Gastrocnemius medialis (tissue), 4 donors: ENCODE measurements at regions not wholly inside any gene's neighbourhood (a gene's known extent, or its start where the extent isn't known, plus 50 kb on each side); places are given as distances from the start of the nearest gene placed in this dataset.

Experiments used
- ATAC-seq, 2 donors: fragments of 150-250 bp; one replicate each; pipeline ENCODE4 v1.9.1; 2016
- DNase-seq, 2 donors: peaks; one replicate each; pipeline ENCODE4 v3.0.0-alpha.2; 2019
- H3K27ac ChIP-seq, 4 donors: fragments of 200-600 bp; sonication (generic); 1 replicate in 1 of 4; 2 replicates in 3 of 4; pipeline ENCODE4 v1.5.1; 2016 to 2018; ENCODE audit warnings: mild to moderate bottlenecking in 2 of 4, moderate library complexity in 1 of 4
- H3K27me3 ChIP-seq, 3 donors: fragments of 200-600 bp; sonication (generic) in 2 of 3; 1 replicate in 1 of 3; 2 replicates in 2 of 3; pipeline versions ENCODE4 v1.5.1 to v1.6.0; 2016 to 2019; ENCODE audit warnings: mild to moderate bottlenecking in 1 of 3, moderate library complexity in 1 of 3
- H3K36me3 ChIP-seq, 2 donors: fragments of 200-600 bp; sonication (generic) in 1 of 2; one replicate each; pipeline ENCODE4 v1.5.1; 2017 to 2018
- H3K4me1 ChIP-seq, 2 donors: fragments of 200-600 bp; sonication (generic) in 1 of 2; one replicate each; pipeline ENCODE4 v1.5.1; 2016 to 2017; ENCODE audit warnings: mild to moderate bottlenecking in 2 of 2
- H3K4me3 ChIP-seq, 4 donors: fragments of 200-600 bp; sonication (generic) in 3 of 4; 1 replicate in 1 of 4; 2 replicates in 3 of 4; pipeline ENCODE4 v1.5.1; 2016 to 2019; ENCODE audit warnings: mild to moderate bottlenecking in 2 of 4
- H3K9me3 ChIP-seq, 3 donors: fragments of 200-600 bp; sonication (generic) in 2 of 3; 1 replicate in 1 of 3; 2 replicates in 2 of 3; pipeline ENCODE4 v1.5.1; 2016 to 2019
- POLR2A ChIP-seq, 2 donors: fragments of 450-650 bp; IDR thresholded peaks; one replicate each; pipeline ENCODE4 v1.6.1; 2017; ENCODE audit warnings: antibody characterized with exemption in 2 of 2, mild to moderate bottlenecking in 2 of 2, moderate library complexity in 2 of 2
- in situ Hi-C, 4 donors: fragments of 200-750 bp; cut with MboI; loops; one replicate each; pipeline versions ENCODE4 v1.15.0 to v1.8.0; 2017; ENCODE audit warnings: low sequenced_read_pairs in 4 of 4
- intact Hi-C: fragments of 100-400 bp; cut with DNase I; formaldehyde crosslinking; loops from one replicate; pipeline ENCODE4 v1.15.1; 2023; ENCODE audit warnings: low total_unique reads
- TF ChIP-seq, protein P1 (sequence below), 5 experiments: fragments of 450-650 bp in 3 of 5; fragments of 200-600 bp in 2 of 5; sonication (generic) in 2 of 5; IDR thresholded peaks in 4 of 5; conservative IDR thresholded peaks in 1 of 5; 1 replicate in 4 of 5; 2 replicates in 1 of 5; pipeline ENCODE4 v1.5.1; 2016 to 2019; ENCODE audit warnings: antibody characterized with exemption in 5 of 5, mild to moderate bottlenecking in 3 of 5, moderate library complexity in 3 of 5

DNA sequence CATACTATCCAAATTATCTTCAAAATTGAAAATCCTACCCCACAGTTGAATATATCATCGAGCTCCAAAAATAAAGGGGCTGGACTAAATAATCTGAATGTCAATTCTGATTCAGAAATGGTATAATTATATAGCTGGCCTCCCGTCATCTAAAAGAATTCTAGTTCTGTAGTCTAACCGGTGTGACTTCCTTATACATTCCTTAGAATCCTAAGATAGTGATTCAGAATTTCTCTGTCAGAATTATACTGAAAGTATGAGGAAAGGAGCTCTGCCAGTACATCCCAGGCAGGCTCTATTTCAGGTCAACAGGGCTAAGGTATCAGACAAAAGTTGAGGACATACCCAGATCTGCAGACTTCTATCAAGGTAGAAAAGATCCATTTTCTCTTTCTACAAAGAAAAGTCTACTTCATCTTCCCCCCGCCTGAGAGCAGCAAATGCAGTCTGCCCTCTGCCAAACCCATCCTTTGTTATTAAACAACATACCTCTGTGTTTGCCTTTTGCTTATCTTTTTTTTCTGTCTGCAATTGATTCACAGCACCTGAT, 128.5 kb downstream of the METTL4 start:
- Histone ChIP-seq H3K9me3 (no peaks in the 10 kb centered on the region), H3K4me1 (no peaks in the 10 kb centered on the region), H3K4me3 (no peak overlapping the region), H3K27me3 (no peaks in the 10 kb centered on the region), H3K27ac (no peak overlapping the region), H3K36me3 (no peaks in the 10 kb centered on the region)
- intact Hi-C loops (no loop called here), in situ Hi-C loops (no loop called here)
- ATAC-seq (no peak), DNase-seq (no peak)
- no peak for TF ChIP-seq POLR2A (IDR thresholded peaks at IDR 0.05)
- TF ChIP-seq, protein P1, sequence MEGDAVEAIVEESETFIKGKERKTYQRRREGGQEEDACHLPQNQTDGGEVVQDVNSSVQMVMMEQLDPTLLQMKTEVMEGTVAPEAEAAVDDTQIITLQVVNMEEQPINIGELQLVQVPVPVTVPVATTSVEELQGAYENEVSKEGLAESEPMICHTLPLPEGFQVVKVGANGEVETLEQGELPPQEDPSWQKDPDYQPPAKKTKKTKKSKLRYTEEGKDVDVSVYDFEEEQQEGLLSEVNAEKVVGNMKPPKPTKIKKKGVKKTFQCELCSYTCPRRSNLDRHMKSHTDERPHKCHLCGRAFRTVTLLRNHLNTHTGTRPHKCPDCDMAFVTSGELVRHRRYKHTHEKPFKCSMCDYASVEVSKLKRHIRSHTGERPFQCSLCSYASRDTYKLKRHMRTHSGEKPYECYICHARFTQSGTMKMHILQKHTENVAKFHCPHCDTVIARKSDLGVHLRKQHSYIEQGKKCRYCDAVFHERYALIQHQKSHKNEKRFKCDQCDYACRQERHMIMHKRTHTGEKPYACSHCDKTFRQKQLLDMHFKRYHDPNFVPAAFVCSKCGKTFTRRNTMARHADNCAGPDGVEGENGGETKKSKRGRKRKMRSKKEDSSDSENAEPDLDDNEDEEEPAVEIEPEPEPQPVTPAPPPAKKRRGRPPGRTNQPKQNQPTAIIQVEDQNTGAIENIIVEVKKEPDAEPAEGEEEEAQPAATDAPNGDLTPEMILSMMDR (IDR thresholded peaks at IDR 0.05 in 4 of 5, conservative IDR thresholded peaks at IDR 0.05 in 1 of 5) = no peak

DNA sequence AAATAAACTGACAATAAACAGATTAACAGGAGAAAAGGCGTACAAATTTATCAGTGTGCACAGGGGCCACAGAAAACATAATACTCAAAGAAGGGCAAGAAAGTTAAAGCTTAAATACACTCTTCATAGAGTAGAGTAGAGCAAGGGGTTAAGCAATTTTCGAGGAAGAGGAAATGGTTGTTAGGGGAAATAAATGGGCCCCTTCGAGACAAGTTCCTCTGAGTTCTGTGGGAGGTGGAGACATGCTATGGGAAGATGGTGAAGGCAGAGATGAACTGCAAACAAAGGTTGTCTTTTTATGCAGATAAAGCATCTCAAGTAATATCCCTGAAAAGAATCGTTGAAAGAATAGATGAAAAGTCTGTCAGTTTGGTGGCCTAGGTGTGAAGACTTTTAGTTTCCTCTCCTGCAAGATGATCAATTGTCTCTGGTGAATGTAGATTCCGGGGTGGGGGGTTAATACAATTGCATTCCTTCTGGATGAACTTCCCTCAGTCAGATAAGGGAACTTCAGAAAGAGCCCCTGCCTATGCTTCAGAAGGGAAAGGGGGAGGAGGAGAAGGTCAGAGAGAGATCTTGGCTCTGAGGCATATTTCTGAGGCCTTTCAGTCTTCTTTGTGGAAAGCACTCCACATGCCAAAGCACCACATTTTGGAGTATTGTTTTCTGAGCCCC, 127.0 kb downstream of the METTL4 start:
- DNase-seq (no peak), ATAC-seq (no peak)
- Histone ChIP-seq H3K36me3 (no peaks in the 10 kb centered on the region), H3K9me3 (no peaks in the 10 kb centered on the region), H3K27me3 (no peaks in the 10 kb centered on the region), H3K4me3 (no peak overlapping the region), H3K27ac (no peak overlapping the region), H3K4me1 (no peaks in the 10 kb centered on the region)
- TF ChIP-seq POLR2A (IDR thresholded peaks at IDR 0.05) = no peak
- TF ChIP-seq, protein P1 (IDR thresholded peaks at IDR 0.05 in 4 of 5, conservative IDR thresholded peaks at IDR 0.05 in 1 of 5) = no peak
- in situ Hi-C loops (no loop called here), intact Hi-C loops (no loop called here)

DNA sequence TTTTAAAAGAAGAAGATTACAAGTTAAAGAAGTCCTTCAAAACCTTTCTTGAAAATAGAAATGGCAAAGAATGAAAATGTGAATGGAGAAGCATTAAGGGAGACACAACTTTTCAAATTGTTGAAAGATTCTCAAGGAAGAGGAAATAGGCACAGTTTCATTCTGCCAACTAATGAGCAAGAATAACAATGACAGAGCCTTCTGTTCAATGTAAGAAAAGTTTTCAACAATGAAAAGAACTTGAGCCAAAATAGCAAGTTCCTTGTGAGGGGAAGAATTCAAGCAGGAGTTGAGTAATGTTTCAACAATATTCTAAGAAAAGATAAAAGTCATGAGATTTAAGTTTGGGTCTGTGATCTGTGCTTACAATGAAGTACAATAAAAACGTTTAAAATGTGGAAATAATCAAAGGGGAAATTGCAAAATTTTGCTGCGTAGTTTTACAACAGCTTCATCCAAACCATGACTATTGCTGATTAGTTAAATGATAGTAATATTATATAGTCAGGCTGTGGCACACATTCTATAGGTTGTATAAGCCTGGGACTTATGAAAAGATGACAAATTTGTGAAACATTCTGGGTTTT, 122.6 kb downstream of the METTL4 start:
- Histone ChIP-seq H3K4me1 (no peaks in the 10 kb centered on the region), H3K4me3 (no peak overlapping the region), H3K27ac (no peak overlapping the region), H3K36me3 (no peaks in the 10 kb centered on the region), H3K9me3 (no peaks in the 10 kb centered on the region), H3K27me3 (no peaks in the 10 kb centered on the region)
- TF ChIP-seq, protein P1 (IDR thresholded peaks at IDR 0.05 in 4 of 5, conservative IDR thresholded peaks at IDR 0.05 in 1 of 5) = no peak
- TF ChIP-seq POLR2A (IDR thresholded peaks at IDR 0.05) = no peak
- no peak for ATAC-seq
- in situ Hi-C loops (no loop called here), intact Hi-C loops (no loop called here)
- DNase-seq = no peak

DNA sequence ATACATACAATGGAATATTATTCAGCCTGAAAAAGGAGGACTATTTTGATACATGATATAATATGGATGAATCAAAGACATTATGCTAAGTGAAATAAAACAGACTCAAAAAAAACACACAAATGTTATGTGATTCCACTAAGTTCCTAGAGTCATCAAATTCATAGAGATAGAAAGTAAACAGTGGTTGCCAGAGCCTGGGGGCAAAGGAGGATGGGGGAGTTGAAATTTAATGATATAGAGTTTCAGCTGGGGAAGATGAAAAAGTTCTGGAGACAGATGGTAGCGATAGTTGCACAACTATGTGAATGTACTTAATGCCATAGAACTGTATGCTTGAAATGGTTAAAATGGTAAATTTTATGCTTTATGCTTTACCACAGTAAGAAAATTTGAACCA, 119.7 kb downstream of the METTL4 start:
- Histone ChIP-seq H3K27me3 (no peaks in the 10 kb centered on the region), H3K9me3 (no peaks in the 10 kb centered on the region), H3K4me3 (no peak overlapping the region), H3K27ac (no peak overlapping the region), H3K4me1 (no peaks in the 10 kb centered on the region), H3K36me3 (no peaks in the 10 kb centered on the region)
- intact Hi-C loops = no loop called here
- TF ChIP-seq, protein P1 (IDR thresholded peaks at IDR 0.05 in 4 of 5, conservative IDR thresholded peaks at IDR 0.05 in 1 of 5) = no peak
- TF ChIP-seq POLR2A (IDR thresholded peaks at IDR 0.05) = no peak
- no peak for ATAC-seq
- no peak for DNase-seq
- in situ Hi-C loops = no loop called here
